Loucy (cell line): ENCODE measurements at regions not wholly inside any gene's neighbourhood (a gene's known extent, or its start where the extent isn't known, plus 50 kb on each side); places are given as distances from the start of the nearest gene placed in this dataset.

ENCODE experiments used
- CTCF ChIP-seq: fragments of 200-600 bp; sonication (generic); conservative IDR thresholded peaks from 2 replicates; pipeline ENCODE4 v1.5.1; 2014; ENCODE audit warnings: mild to moderate bottlenecking, antibody characterized with exemption, low read length
- EZH2phosphoT487 ChIP-seq: fragments of 200-600 bp; IDR thresholded peaks from 2 replicates; pipeline ENCODE4 v1.6.1; 2018; ENCODE audit warnings: antibody characterized with exemption, mild to moderate bottlenecking, moderate library complexity, borderline replicate concordance

- no peak for TF ChIP-seq CTCF
- TF ChIP-seq EZH2phosphoT487 = no peak
These were observed 249.5 kb upstream of the TSHZ3 start for GRCh38 chr19:31598730-31599238.
